HG03457 (cell line): ENCODE measurements at regions not wholly inside any gene's neighbourhood (a gene's known extent, or its start where the extent isn't known, plus 50 kb on each side); places are given as distances from the start of the nearest gene placed in this dataset.
A peak's percentile ranks its signal among the peaks of the same experiment; 100 is the strongest.
"Not testable (repeated sequence)": the region's sequence is repeated elsewhere in the genome, so short reads cannot be mapped to it uniquely, and the experiment has no call there.

ENCODE experiments used
- ATAC-seq: cut with Tn5 transposase; IDR thresholded peaks from one replicate; pipeline ENCODE4 v1.9.1; 2021; ENCODE audit warnings: moderate number of reproducible peaks; ENCODE audit not compliant: unreplicated experiment

GRCh38 chr4:138861135-138861534 lies 154.4 kb upstream of the NOCT start:
- no peak for ATAC-seq

- ATAC-seq, result not testable (repeated sequence)
These were observed 155.2 kb upstream of the NOCT start for GRCh38 chr4:138860357-138860756.

GRCh38 chr4:138859254-138859653 lies 156.3 kb upstream of the NOCT start:
- ATAC-seq, result no peak

GRCh38 chr4:138858419-138858818 lies 157.2 kb upstream of the NOCT start:
- no peak for ATAC-seq

DNA sequence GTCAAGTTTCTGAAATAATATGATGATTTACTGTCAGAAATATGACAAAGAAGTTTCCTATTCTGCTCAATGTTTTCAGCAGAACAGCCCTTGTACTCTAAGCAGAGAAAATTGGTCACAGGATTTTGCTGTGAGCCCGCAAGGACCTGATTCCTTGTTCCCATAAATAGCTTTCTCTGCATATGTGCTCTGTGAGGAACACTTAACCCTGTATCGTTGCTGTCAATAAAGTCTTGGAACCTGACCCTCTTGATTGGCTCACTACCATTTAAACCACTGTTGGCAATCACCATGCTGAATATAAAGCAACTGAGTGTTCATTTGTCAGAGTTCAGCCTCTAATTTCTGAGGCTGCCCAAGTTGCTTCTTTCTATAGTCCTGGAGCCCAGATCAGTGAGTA lies 158.2 kb upstream of the NOCT start:
- no peak for ATAC-seq

- ATAC-seq, result no peak
These were observed 162.9 kb upstream of the NOCT start for GRCh38 chr4:138852681-138853080.

DNA sequence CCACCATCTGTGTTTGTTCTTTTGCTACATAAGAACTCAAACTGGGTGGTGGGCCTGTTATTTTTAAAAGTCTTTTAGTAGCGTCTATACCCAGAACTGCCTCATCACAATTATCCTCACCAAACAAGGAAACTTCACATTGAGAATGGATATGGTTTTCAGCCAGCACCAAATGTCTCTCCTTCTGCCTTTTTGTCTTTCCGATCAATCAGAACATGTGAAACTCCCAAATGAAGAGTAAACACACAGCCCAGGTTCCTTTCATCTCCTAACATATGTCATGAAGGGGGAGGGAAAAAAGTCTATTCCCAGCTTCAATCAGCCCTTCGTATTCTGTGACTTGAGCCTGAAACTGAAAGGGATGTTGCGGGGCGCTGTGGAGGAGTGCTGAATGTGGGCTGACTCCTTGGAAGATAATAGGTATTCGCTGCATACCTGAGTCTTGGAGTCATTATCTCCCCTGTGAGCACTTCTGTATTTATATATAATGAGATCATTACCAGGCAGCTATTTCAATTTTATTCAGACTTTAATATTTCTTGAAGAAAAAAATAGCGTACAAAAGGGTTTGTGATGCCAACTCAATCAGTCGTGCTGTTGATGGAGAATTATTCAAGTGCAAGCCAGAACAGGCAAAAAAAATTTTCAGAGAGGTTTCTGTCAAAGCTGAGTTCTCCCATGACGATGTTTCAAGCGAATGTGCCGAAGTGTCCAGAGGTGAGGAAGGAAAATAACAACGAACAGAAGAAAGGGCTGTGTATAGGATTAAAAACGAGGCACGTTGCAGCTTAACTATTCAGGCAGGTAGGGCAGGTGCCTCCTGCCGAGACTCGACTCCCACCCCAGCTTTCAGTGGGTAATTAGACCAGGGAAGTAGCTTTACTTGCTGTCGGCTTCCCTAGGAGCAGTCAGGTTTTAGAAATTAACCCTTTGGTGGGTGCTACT lies 163.9 kb upstream of the NOCT start:
- no peak for ATAC-seq

DNA sequence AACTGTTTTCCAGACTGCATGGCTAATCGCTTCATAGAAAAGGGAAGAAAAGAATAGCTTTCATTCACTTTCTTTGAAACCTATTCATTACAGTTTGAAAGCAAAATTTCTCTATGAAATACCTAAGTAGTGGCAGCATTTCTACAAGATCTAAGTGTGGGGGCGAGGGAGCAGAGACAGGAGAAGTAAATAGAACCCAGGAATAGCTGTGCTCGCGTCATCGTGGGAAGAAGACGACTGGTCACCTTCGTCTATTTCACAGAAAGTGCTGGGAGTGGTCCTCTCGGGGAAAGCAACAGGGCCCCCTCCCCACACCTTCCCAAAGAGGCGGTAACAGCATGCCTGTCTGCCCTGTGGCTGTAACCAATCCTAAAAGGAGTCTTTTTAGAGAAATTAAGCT lies 169.9 kb upstream of the NOCT start:
- no peak for ATAC-seq

DNA sequence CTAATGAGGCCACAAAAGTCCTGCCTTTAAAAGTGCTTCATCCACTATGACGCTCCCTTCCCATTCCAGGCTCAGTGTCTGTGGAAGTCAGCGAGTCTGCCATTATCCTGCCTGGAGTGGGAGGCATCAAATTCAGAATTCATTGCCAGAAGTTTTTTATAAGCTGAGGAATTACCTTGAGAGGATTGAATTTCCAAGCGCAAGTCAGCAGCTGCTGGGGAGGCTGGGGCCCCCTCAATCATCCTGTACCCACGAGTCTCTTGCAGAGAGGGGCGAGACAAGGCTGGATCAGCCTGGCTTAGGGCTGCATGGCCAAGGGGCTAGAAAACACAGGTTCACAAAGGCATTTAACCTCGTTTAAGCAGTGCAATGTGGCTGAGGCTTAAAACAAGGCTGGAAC lies 170.5 kb upstream of the NOCT start:
- ATAC-seq, result no peak

GRCh38 chr4:138843616-138844015 lies 172.0 kb upstream of the NOCT start:
- ATAC-seq, result no peak

DNA sequence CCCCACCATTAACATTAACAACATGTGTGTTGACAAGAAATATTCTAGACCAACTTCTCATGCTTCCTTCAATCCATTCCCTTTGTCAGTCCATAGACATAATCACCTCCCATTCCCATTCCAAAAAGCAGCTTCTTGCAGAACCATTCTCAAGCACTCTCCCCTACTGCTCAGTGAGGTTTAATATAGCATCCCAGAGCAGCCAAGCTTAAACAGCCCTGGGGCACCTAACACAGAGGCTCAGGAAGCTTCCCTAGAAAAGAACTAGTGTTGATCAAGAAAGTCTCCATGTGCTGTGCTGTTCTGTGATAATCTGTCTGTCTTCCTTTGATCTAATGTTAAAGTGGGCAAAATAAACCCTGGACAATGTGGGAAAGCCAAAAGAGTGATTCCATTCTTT lies 174.2 kb upstream of the NOCT start:
- no peak for ATAC-seq

DNA sequence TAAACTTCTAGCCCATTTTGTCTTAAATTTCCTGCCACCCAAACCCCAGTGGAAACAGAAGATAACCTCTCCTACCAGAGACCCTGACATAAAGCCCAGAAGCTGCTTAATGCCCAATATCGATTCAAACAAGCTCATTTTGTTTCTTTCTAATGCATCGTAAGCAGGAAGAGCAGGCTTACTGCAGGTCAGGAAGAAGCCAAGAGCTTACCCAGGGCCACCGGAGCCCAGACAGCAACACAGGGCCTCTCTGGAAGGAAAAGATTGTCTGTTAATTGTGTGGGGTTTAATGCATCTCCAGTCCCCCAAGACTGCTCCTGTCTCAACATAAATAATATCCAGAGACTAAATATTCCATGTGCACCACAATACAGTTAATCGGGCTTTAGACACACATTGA lies 177.3 kb upstream of the NOCT start:
- ATAC-seq, result no peak

- peak; percentile 47 for ATAC-seq
These were observed 179.6 kb upstream of the NOCT start for GRCh38 chr4:138835832-138836533.

GRCh38 chr4:138833974-138834373 lies 181.6 kb upstream of the NOCT start:
- peak; percentile 73 for ATAC-seq

GRCh38 chr4:138832563-138832962 lies 183.0 kb upstream of the NOCT start:
- no peak for ATAC-seq

- ATAC-seq, result no peak
These were observed 183.6 kb upstream of the NOCT start for GRCh38 chr4:138831948-138832347.

GRCh38 chr4:138828926-138829325 lies 186.7 kb upstream of the NOCT start:
- ATAC-seq, result no peak

- ATAC-seq, result no peak
These were observed 188.8 kb upstream of the NOCT start for GRCh38 chr4:138826754-138827153.

DNA sequence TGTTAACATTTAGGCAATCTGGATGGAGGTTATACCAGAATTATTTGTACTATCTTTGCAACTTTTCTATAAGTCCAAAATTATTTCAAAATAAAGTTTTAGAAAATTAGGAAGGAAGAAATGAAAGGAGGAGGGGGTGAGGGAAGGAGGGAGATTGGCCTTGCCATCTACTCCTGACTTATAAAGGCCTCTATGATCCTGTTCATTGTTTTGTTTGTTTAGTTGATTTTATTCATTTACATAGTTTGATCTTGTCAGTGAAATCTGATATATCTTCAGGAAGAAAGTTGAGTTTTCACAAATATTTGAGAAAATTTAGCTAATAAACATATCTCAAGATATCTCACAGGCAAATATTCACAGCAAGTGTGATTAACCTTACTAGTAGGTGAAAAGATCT lies 189.3 kb upstream of the NOCT start:
- no peak for ATAC-seq

DNA sequence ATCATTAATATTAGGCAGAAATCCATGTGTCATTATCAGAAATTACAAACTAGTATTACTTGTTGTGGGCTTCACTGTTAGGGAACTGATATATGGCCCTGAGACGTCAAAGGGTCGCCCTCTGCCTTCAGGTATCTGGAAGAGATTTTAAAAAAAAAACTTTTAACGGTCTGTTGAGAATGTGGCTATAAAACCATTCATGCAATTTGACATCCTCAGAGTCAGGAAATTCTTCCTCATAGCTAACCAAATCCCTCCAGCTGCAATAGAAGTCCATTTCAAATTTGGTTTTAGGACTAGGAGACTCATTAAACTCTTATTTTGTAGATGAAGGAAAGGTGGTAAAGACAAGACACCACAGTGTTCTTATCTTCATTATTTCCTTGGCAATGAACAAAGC lies 194.2 kb upstream of the NOCT start:
- ATAC-seq, result no peak

DNA sequence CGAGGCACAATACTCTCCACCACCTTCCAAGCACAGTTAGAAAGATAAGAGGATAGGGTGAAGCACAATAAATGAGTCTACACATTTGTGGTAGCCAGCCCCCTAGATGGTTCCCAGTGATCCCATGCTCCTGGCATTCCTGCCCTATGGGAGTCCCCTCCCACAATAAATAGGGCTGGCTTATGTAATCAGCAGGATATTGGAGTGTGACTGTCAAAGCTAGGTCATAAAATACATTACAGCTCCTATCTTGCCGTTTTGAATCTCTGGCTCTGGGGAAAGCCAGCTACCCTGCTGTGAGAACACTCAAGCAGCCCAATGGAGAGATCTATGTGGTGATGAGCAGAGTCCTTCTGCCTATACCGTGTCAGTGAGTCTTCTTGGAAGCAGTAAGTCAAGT lies 198.7 kb upstream of the NOCT start:
- no peak for ATAC-seq

DNA sequence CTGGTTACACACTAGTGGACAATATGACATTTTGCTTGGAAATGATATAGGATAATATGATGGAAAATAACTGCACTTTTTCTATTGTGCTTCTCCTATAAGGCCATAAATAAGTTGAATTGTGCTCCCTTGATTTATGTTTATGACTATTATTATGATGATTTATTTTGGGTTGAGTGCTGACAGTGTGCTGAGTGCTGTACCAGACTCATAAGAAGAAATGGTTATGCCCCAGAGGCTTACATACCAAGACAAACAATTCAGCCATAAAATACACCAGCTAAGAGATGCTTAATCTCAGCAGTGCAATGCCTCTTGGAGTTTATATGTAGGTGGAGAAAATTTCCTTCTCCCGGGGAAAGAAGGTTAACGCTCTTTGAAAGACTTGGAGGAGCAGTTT lies 199.8 kb upstream of the NOCT start:
- ATAC-seq, result no peak
